Effector memory CD8-positive, alpha-beta T cell (primary cell): ENCODE measurements at regions not wholly inside any gene's neighbourhood (a gene's known extent, or its start where the extent isn't known, plus 50 kb on each side); places are given as distances from the start of the nearest gene placed in this dataset.

Experiments
- ATAC-seq: fragments of 150-1000 bp; cut with Tn5 transposase; replicated peaks from 2 replicates; pipeline ENCODE4 v1.10.0; 2021; ENCODE audit warnings: mild to moderate bottlenecking, moderate library complexity
- DNase-seq, 3 experiments: peaks; one replicate each; pipeline ENCODE4 v3.0.0; 2021
- H3K27ac Mint-ChIP-seq, 2 donors: one replicate each; pipeline ENCODE4 v1.8.0; 2022; ENCODE audit warnings: mild to moderate bottlenecking in 2 of 2, mixed read lengths in 2 of 2, moderate library complexity in 2 of 2
- H3K27me3 Mint-ChIP-seq, 2 donors: one replicate each; pipeline ENCODE4 v1.8.0; 2022; ENCODE audit warnings: mixed read lengths in 2 of 2
- H3K36me3 Mint-ChIP-seq: one replicate; pipeline ENCODE4 v1.8.0; 2022; ENCODE audit warnings: mild to moderate bottlenecking, moderate library complexity, mixed read lengths; ENCODE audit not compliant: insufficient read depth
- H3K4me1 Mint-ChIP-seq, 2 donors: one replicate each; pipeline ENCODE4 v1.8.0; 2022; ENCODE audit warnings: low read depth in 2 of 2, mixed read lengths in 2 of 2
- H3K4me3 Mint-ChIP-seq, 2 donors: one replicate each; pipeline ENCODE4 v1.8.0; 2022; ENCODE audit warnings: mild to moderate bottlenecking in 2 of 2, mixed read lengths in 2 of 2, moderate library complexity in 2 of 2
- H3K9me3 Mint-ChIP-seq, 2 donors: one replicate each; pipeline ENCODE4 v1.8.0; 2022; ENCODE audit warnings: mixed read lengths in 2 of 2

GRCh38 chr13:82817133-82817532 lies 1065.1 kb downstream of the SLITRK1 start:
- H3K36me3 Mint-ChIP-seq: no peaks in the 10 kb centered on the region
- H3K9me3 Mint-ChIP-seq: peaks cover 11 to 13% of the 10 kb centered on the region in 2 donors
- H3K4me3 Mint-ChIP-seq: no peak overlapping the region
- DNase-seq: no peak
- H3K27me3 Mint-ChIP-seq: no peaks in the 10 kb centered on the region
- no peak for ATAC-seq
- H3K4me1 Mint-ChIP-seq: no peaks in the 10 kb centered on the region
- H3K27ac Mint-ChIP-seq: no peak overlapping the region

GRCh38 chr13:82815791-82816190 lies 1066.5 kb downstream of the SLITRK1 start:
- Mint-ChIP-seq H3K27me3 (no peaks in the 10 kb centered on the region), H3K9me3 (peaks cover 17 to 18% of the 10 kb centered on the region in 2 donors), H3K4me3 (no peak overlapping the region), H3K27ac (no peak overlapping the region), H3K4me1 (no peaks in the 10 kb centered on the region), H3K36me3 (no peaks in the 10 kb centered on the region)
- DNase-seq: no peak
- ATAC-seq: no peak

GRCh38 chr13:82803341-82803740 lies 1078.9 kb downstream of the SLITRK1 start:
- DNase-seq (no peak), ATAC-seq (no peak)
- no peaks in the 10 kb centered on the region for H3K4me1 Mint-ChIP-seq
- no peaks in the 10 kb centered on the region for H3K36me3 Mint-ChIP-seq
- H3K4me3 Mint-ChIP-seq: no peak overlapping the region
- no peaks in the 10 kb centered on the region for H3K27me3 Mint-ChIP-seq
- no peak overlapping the region for H3K27ac Mint-ChIP-seq
- H3K9me3 Mint-ChIP-seq: peaks cover 4 to 8% of the 10 kb centered on the region in 2 donors

- ATAC-seq: no peak
- no peak overlapping the region for H3K27ac Mint-ChIP-seq
- peaks cover 4 to 8% of the 10 kb centered on the region in 2 donors for H3K9me3 Mint-ChIP-seq
These were observed 1079.7 kb downstream of the SLITRK1 start for GRCh38 chr13:82802528-82802927.

GRCh38 chr13:82800391-82800790 lies 1081.9 kb downstream of the SLITRK1 start:
- Mint-ChIP-seq H3K4me1 (no peaks in the 10 kb centered on the region), H3K27me3 (no peaks in the 10 kb centered on the region), H3K4me3 (no peak overlapping the region), H3K27ac (no peak overlapping the region), H3K36me3 (no peaks in the 10 kb centered on the region), H3K9me3 (peaks cover 4 to 8% of the 10 kb centered on the region in 2 donors)
- DNase-seq: no peak
- no peak for ATAC-seq

More at GRCh38 chr13:82802528-82802927, 1079.7 kb downstream of the SLITRK1 start:
- Mint-ChIP-seq H3K27me3 (no peaks in the 10 kb centered on the region), H3K4me1 (no peaks in the 10 kb centered on the region), H3K36me3 (no peaks in the 10 kb centered on the region), H3K4me3 (no peak overlapping the region)
- no peak for DNase-seq

GRCh38 chr13:82797876-82798275 lies 1084.4 kb downstream of the SLITRK1 start:
- Mint-ChIP-seq H3K27ac (no peak overlapping the region), H3K4me3 (no peak overlapping the region), H3K36me3 (no peaks in the 10 kb centered on the region), H3K9me3 (peaks cover 0 to 2% of the 10 kb centered on the region in 2 donors), H3K4me1 (no peaks in the 10 kb centered on the region), H3K27me3 (no peaks in the 10 kb centered on the region)
- DNase-seq (no peak), ATAC-seq (no peak)

- Mint-ChIP-seq H3K27me3 (no peaks in the 10 kb centered on the region), H3K9me3 (peaks cover 0 to 2% of the 10 kb centered on the region in 2 donors), H3K36me3 (no peaks in the 10 kb centered on the region), H3K4me3 (no peak overlapping the region), H3K4me1 (no peaks in the 10 kb centered on the region), H3K27ac (no peak overlapping the region)
- no peak for ATAC-seq
- DNase-seq: no peak
These were observed 1091.2 kb downstream of the SLITRK1 start for GRCh38 chr13:82791035-82791434.

- Mint-ChIP-seq H3K27me3 (no peaks in the 10 kb centered on the region), H3K4me3 (no peak overlapping the region), H3K9me3 (peaks cover 3 to 13% of the 10 kb centered on the region in 2 donors), H3K4me1 (no peaks in the 10 kb centered on the region), H3K27ac (no peak overlapping the region), H3K36me3 (no peaks in the 10 kb centered on the region)
- no peak for DNase-seq
- ATAC-seq: no peak
These were observed 1109.5 kb downstream of the SLITRK1 start for GRCh38 chr13:82772816-82773215.

GRCh38 chr13:82766732-82767321 lies 1115.4 kb downstream of the SLITRK1 start:
- ATAC-seq: no peak
- Mint-ChIP-seq H3K27ac (no peak overlapping the region), H3K27me3 (no peaks in the 10 kb centered on the region), H3K4me1 (no peaks in the 10 kb centered on the region), H3K36me3 (no peaks in the 10 kb centered on the region), H3K4me3 (no peak overlapping the region), H3K9me3 (peaks cover 9 to 30% of the 10 kb centered on the region in 2 donors)
- DNase-seq: no peak

- ATAC-seq: no peak
- no peaks in the 10 kb centered on the region for H3K36me3 Mint-ChIP-seq
- no peak for DNase-seq
- H3K9me3 Mint-ChIP-seq: peaks cover 2 to 13% of the 10 kb centered on the region in 2 donors
- no peak overlapping the region for H3K27ac Mint-ChIP-seq
- H3K27me3 Mint-ChIP-seq: no peaks in the 10 kb centered on the region
- no peaks in the 10 kb centered on the region for H3K4me1 Mint-ChIP-seq
- H3K4me3 Mint-ChIP-seq: no peak overlapping the region
These were observed 1124.2 kb downstream of the SLITRK1 start for GRCh38 chr13:82758044-82758443.

- Mint-ChIP-seq H3K36me3 (no peaks in the 10 kb centered on the region), H3K4me1 (no peaks in the 10 kb centered on the region), H3K27ac (no peak overlapping the region), H3K9me3 (no peaks in the 10 kb centered on the region), H3K27me3 (no peaks in the 10 kb centered on the region), H3K4me3 (no peak overlapping the region)
- ATAC-seq (no peak), DNase-seq (no peak)
These were observed 1131.1 kb downstream of the SLITRK1 start for GRCh38 chr13:82751206-82751605.

GRCh38 chr13:82749551-82749950 lies 1132.7 kb downstream of the SLITRK1 start:
- DNase-seq (no peak), ATAC-seq (no peak)
- no peaks in the 10 kb centered on the region for H3K27me3 Mint-ChIP-seq
- H3K36me3 Mint-ChIP-seq: no peaks in the 10 kb centered on the region
- no peaks in the 10 kb centered on the region for H3K9me3 Mint-ChIP-seq
- no peak overlapping the region for H3K27ac Mint-ChIP-seq
- H3K4me1 Mint-ChIP-seq: no peaks in the 10 kb centered on the region
- H3K4me3 Mint-ChIP-seq: no peak overlapping the region

GRCh38 chr13:82747958-82748357 lies 1134.3 kb downstream of the SLITRK1 start:
- no peaks in the 10 kb centered on the region for H3K9me3 Mint-ChIP-seq
- ATAC-seq: no peak
- no peaks in the 10 kb centered on the region for H3K4me1 Mint-ChIP-seq
- H3K4me3 Mint-ChIP-seq: no peak overlapping the region
- no peak overlapping the region for H3K27ac Mint-ChIP-seq
- H3K36me3 Mint-ChIP-seq: no peaks in the 10 kb centered on the region
- no peaks in the 10 kb centered on the region for H3K27me3 Mint-ChIP-seq
- no peak for DNase-seq

GRCh38 chr13:82747291-82747690 lies 1135.0 kb downstream of the SLITRK1 start:
- ATAC-seq (no peak), DNase-seq (no peak)
- H3K27me3 Mint-ChIP-seq: no peaks in the 10 kb centered on the region
- no peaks in the 10 kb centered on the region for H3K4me1 Mint-ChIP-seq
- no peaks in the 10 kb centered on the region for H3K36me3 Mint-ChIP-seq
- H3K27ac Mint-ChIP-seq: no peak overlapping the region
- H3K9me3 Mint-ChIP-seq: no peaks in the 10 kb centered on the region
- H3K4me3 Mint-ChIP-seq: no peak overlapping the region

- Mint-ChIP-seq H3K36me3 (no peaks in the 10 kb centered on the region), H3K4me3 (no peak overlapping the region), H3K9me3 (no peaks in the 10 kb centered on the region), H3K27ac (no peak overlapping the region), H3K27me3 (no peaks in the 10 kb centered on the region), H3K4me1 (no peaks in the 10 kb centered on the region)
- DNase-seq: no peak
- no peak for ATAC-seq
These were observed 1141.8 kb downstream of the SLITRK1 start for GRCh38 chr13:82740442-82740841.
